ENCODE measurements at regions not wholly inside any gene's neighbourhood (a gene's known extent, or its start where the extent isn't known, plus 50 kb on each side); places are given as distances from the start of the nearest gene placed in this dataset.
A peak's percentile ranks its signal among the peaks of the same experiment; 100 is the strongest.

- TF ChIP-seq MAX (IDR thresholded peaks at IDR 0.05) (no peak), CTCF (IDR thresholded peaks at IDR 0.05) (no peak)
- TF ChIP-seq, protein P1, sequence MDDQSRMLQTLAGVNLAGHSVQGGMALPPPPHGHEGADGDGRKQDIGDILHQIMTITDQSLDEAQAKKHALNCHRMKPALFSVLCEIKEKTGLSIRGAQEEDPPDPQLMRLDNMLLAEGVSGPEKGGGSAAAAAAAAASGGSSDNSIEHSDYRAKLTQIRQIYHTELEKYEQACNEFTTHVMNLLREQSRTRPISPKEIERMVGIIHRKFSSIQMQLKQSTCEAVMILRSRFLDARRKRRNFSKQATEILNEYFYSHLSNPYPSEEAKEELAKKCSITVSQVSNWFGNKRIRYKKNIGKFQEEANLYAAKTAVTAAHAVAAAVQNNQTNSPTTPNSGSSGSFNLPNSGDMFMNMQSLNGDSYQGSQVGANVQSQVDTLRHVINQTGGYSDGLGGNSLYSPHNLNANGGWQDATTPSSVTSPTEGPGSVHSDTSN (IDR thresholded peaks at IDR 0.05): no peak
These were observed 169.4 kb upstream of the TEX13C start (continued) for GRCh38 chrX:125150231-125150630.

DNA sequence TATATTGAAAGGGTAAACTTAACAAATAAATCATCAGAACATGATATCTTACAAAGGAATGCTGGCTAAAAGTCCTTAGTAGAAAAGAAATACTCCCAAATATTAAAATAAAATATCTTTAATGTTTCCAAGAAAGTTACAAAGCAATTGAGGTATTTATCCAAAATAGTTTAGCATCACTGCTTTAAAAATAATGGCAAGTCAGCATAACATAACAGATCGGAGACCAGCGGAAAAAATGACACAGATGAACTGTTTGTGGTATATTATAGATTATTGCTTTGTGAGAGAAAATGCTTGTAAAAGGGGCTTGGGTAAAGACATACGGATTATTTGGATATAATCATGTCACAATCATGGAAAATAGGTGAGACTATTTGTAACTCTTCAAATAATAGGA lies 168.5 kb upstream of the TEX13C start:
- Histone ChIP-seq H3K27ac (no peak overlapping the region), H3K4me3 (no peak overlapping the region), H3K9me3 (no peaks in the 10 kb centered on the region), H3K4me2 (no peak overlapping the region), H3K4me1 (no peaks in the 10 kb centered on the region)
- DNase-seq (ENCODE audit: low read depth in 1 of 2, low spot score in 1 of 2): no peak
- ChIA-PET CTCF (no interaction called here), POLR2A (no interaction called here)
- ATAC-seq: no peak
- WGBS (ENCODE audit: missing lambda C conversion rate): 60% methylated on average over 3 of the region's 3 CpGs
- no peak for FAIRE-seq
- TF ChIP-seq JUN (IDR thresholded peaks at IDR 0.05): no peak
- peak; percentile 26 for TF ChIP-seq MAFK (IDR thresholded peaks at IDR 0.05; ENCODE audit: partially characterized antibody)

- H3K4me3 ChIP-seq: no peak overlapping the region
- 17% methylated on average over 2 of the region's 2 CpGs for WGBS (ENCODE audit: missing lambda C conversion rate)
- H3K27ac ChIP-seq: no peak overlapping the region
- CTCF ChIA-PET: no interaction called here
- H3K9me3 ChIP-seq: no peaks in the 10 kb centered on the region
- no peak for DNase-seq (ENCODE audit: low read depth in 1 of 2, low spot score in 1 of 2)
- H3K4me2 ChIP-seq: no peak overlapping the region
- FAIRE-seq: no peak
- POLR2A ChIA-PET: no interaction called here
- TF ChIP-seq REST (IDR thresholded peaks at IDR 0.05) (no peak), E2F6 (IDR thresholded peaks at IDR 0.05; ENCODE audit: borderline replicate concordance, low read depth) (no peak), CEBPB (IDR thresholded peaks at IDR 0.05) (no peak), HEYL (CRISPR knock-in tag; IDR thresholded peaks at IDR 0.05) (no peak), EP300 (IDR thresholded peaks at IDR 0.05) (no peak), HOXB5 (CRISPR knock-in tag; IDR thresholded peaks at IDR 0.05) (no peak), CBX2 (IDR thresholded peaks at IDR 0.05; ENCODE audit: borderline replicate concordance, low read depth) (no peak), CTCF (IDR thresholded peaks at IDR 0.05) (no peak), USF2 (IDR thresholded peaks at IDR 0.05) (no peak), MAX (IDR thresholded peaks at IDR 0.05) (no peak), KDM1A (IDR thresholded peaks at IDR 0.05; ENCODE audit: low read depth) (no peak), RNF2 (IDR thresholded peaks at IDR 0.05; ENCODE audit: borderline replicate concordance, low read depth) (no peak), POLR2AphosphoS2 (conservative IDR thresholded peaks at IDR 0.05; ENCODE audit: low read length) (no peak), NR3C1 (IDR thresholded peaks at IDR 0.05) (no peak), RAD21 (conservative IDR thresholded peaks at IDR 0.05 in 1 of 2, IDR thresholded peaks at IDR 0.05 in 1 of 2) (no peak), NFE2L2 (conservative IDR thresholded peaks at IDR 0.05; ENCODE audit: low read length) (no peak), MAZ (IDR thresholded peaks at IDR 0.05; ENCODE audit: borderline replicate concordance, low read depth, low read length) (no peak), CHD4 (IDR thresholded peaks at IDR 0.05; ENCODE audit: borderline replicate concordance) (no peak)
- TF ChIP-seq, protein P2, sequence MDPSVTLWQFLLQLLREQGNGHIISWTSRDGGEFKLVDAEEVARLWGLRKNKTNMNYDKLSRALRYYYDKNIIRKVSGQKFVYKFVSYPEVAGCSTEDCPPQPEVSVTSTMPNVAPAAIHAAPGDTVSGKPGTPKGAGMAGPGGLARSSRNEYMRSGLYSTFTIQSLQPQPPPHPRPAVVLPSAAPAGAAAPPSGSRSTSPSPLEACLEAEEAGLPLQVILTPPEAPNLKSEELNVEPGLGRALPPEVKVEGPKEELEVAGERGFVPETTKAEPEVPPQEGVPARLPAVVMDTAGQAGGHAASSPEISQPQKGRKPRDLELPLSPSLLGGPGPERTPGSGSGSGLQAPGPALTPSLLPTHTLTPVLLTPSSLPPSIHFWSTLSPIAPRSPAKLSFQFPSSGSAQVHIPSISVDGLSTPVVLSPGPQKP (IDR thresholded peaks at IDR 0.05; ENCODE audit: low read depth, low read length): no peak
- H3K4me1 ChIP-seq: no peaks in the 10 kb centered on the region
- ATAC-seq: no peak
These were observed 167.7 kb upstream of the TEX13C start for GRCh38 chrX:125152011-125152410.

Data from A549 (cell line).